Pancreas (tissue), 10 donors: ENCODE measurements at regions not wholly inside any gene's neighbourhood (a gene's known extent, or its start where the extent isn't known, plus 50 kb on each side); places are given as distances from the start of the nearest gene placed in this dataset.

ENCODE experiments used
- ATAC-seq, 4 donors: fragments of 200-7000 bp; cut with Tn5 transposase; one replicate each; pipeline versions ENCODE4 v1.8.0 to v1.9.1; 2020; ENCODE audit warnings: mild to moderate bottlenecking in 4 of 4, moderate library complexity in 4 of 4
- DNase-seq, 6 donors: peaks; one replicate each; pipeline ENCODE4 v3.0.0-alpha.2; 2020
- FAIRE-seq: peaks from 2 replicates; lab custom pipeline; 2012; peaks lifted over from hg19 to GRCh38; lab: Jason Lieb, UNC
- H3K27ac ChIP-seq, 4 donors: fragments of 200-600 bp; sonication (generic); 1 replicate in 3 of 4; 2 replicates in 1 of 4; pipeline versions ENCODE4 v1.5.0 to v1.8.0; 2020
- H3K27me3 ChIP-seq, 4 donors: fragments of 200-600 bp; one replicate each; pipeline ENCODE4 v1.8.0; 2021
- H3K36me3 ChIP-seq, 3 donors: fragments of 200-600 bp; sonication (generic) in 1 of 3; one replicate each; pipeline versions ENCODE4 v1.5.0 to v1.8.0; 2020 to 2021
- H3K4me1 ChIP-seq, 3 donors: fragments of 200-600 bp; one replicate each; pipeline ENCODE4 v1.8.0; 2021
- H3K4me3 ChIP-seq, 4 donors: fragments of 200-600 bp; sonication (generic) in 2 of 4; one replicate each; pipeline versions ENCODE4 v1.5.0 to v1.8.0; 2020 to 2021
- H3K9me3 ChIP-seq, 4 donors: fragments of 200-600 bp; one replicate each; pipeline ENCODE4 v1.8.0; 2021
- WGBS, 2 donors: extraction: QIAGEN DNeasy Blood & Tissue Kit; methylation state at CpG; one replicate each; pipeline ENCODE4 v1.1.7; 2013; 5-methylcytosine and 5-hydroxymethylcytosine counted together
- intact Hi-C, 3 donors: fragments of 100-400 bp; cut with DNase I; formaldehyde crosslinking; loops; one replicate each; pipeline versions ENCODE4 v1.11.1 to v1.14.2; 2022
- TF ChIP-seq, protein P1 (sequence below), 4 donors: fragments of 200-600 bp; sonication (generic) in 3 of 4; IDR thresholded peaks; one replicate each; pipeline versions ENCODE4 v1.5.0 to v1.8.0; 2021; ENCODE audit warnings: antibody characterized with exemption in 4 of 4
- donor health status: healthy with polysubstance abuse.
- donor health status: DM: no; HTN: no; CAD: no; lungs with moderate emphysema.
- donor health status: DM: no; HTN: no; CAD: no.
- donor health status: control.
- donor health status: control.
- donor health status: Bipolar disorder and iron deficiency.
- donor health status: DM: yes; HTN: yes; CAD: no.
- donor health status: DM: no; HTN: no; CAD: no.
- donor health status: DM: no; HTN: no; CAD: no.
- donor health status: DM: yes; HTN: yes; CAD: no.

GRCh38 chr6:112651239-112651638 lies 304.1 kb downstream of the RFPL4B start:
- WGBS, 2 donors = 58 to 64% methylated on average over 4 of the region's 4 CpGs

GRCh38 chr6:112659912-112660311 lies 312.8 kb downstream of the RFPL4B start:
- TF ChIP-seq, protein P1, sequence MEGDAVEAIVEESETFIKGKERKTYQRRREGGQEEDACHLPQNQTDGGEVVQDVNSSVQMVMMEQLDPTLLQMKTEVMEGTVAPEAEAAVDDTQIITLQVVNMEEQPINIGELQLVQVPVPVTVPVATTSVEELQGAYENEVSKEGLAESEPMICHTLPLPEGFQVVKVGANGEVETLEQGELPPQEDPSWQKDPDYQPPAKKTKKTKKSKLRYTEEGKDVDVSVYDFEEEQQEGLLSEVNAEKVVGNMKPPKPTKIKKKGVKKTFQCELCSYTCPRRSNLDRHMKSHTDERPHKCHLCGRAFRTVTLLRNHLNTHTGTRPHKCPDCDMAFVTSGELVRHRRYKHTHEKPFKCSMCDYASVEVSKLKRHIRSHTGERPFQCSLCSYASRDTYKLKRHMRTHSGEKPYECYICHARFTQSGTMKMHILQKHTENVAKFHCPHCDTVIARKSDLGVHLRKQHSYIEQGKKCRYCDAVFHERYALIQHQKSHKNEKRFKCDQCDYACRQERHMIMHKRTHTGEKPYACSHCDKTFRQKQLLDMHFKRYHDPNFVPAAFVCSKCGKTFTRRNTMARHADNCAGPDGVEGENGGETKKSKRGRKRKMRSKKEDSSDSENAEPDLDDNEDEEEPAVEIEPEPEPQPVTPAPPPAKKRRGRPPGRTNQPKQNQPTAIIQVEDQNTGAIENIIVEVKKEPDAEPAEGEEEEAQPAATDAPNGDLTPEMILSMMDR (IDR thresholded peaks at IDR 0.05) = no peak
- FAIRE-seq = no peak
- no peaks in the 10 kb centered on the region for H3K4me1 ChIP-seq
- ATAC-seq = no peak
- intact Hi-C loops = no loop called here
- H3K27ac ChIP-seq = no peak overlapping the region
- no peaks in the 10 kb centered on the region for H3K9me3 ChIP-seq
- DNase-seq = no peak
- no peak overlapping the region for H3K4me3 ChIP-seq
- no peaks in the 10 kb centered on the region for H3K27me3 ChIP-seq
- H3K36me3 ChIP-seq = no peaks in the 10 kb centered on the region

More at GRCh38 chr6:112651239-112651638, 304.1 kb downstream of the RFPL4B start:
- no peaks in the 10 kb centered on the region for H3K36me3 ChIP-seq
- TF ChIP-seq, protein P1 (IDR thresholded peaks at IDR 0.05) = no peak
- H3K4me1 ChIP-seq = no peaks in the 10 kb centered on the region
- no peak for DNase-seq
- intact Hi-C loops = no loop called here
- no peak overlapping the region for H3K4me3 ChIP-seq
- H3K27me3 ChIP-seq = no peaks in the 10 kb centered on the region
- no peak for ATAC-seq
- FAIRE-seq = no peak
- no peak overlapping the region for H3K27ac ChIP-seq
- no peaks in the 10 kb centered on the region for H3K9me3 ChIP-seq

DNA sequence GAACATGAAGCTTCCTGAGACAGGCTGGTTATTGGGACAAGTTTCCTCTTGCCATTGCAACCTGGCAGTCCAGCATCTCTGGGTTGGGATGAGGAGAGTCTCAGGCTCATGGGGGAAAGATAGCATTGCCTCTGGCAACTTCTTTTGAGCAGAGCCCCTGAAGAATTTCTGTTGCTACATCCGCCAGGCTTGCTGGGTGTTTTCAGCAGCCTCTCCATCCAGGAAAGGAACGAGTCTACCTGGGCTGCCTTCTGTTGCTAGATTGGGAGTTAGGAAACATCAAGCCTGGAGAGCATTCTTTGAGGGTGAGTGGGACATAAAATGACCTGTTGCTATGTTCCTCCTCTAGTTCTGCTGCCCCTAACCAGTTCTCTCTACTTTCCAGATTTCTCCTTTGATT lies 313.5 kb downstream of the RFPL4B start:
- Histone ChIP-seq H3K27ac (no peak overlapping the region), H3K27me3 (no peaks in the 10 kb centered on the region), H3K9me3 (no peaks in the 10 kb centered on the region), H3K36me3 (no peaks in the 10 kb centered on the region), H3K4me3 (no peak overlapping the region), H3K4me1 (no peaks in the 10 kb centered on the region)
- DNase-seq (no peak), ATAC-seq (no peak), FAIRE-seq (no peak)
- TF ChIP-seq, protein P1 (IDR thresholded peaks at IDR 0.05) = no peak
- intact Hi-C loops = no loop called here
- 69 to 74% methylated on average over 2 of the region's 2 CpGs for WGBS, 2 donors

DNA sequence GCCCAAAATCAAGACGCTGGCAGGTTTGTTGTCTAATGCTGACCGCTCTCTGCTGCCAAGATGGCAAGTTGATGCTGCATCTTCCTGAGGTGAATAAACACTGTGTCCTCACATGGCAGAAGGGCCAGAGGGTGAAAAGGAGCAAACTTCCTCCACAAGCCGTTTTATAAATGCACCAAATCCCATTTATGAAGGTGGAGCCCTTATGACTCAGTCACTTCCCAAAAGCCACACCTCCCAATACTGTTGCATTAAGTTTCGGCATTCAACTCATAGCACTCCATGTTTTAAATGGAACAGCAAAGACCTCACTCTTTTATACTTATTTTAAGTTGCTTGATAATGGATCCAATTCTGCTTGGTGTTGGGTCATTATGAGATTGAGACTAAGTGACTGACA lies 316.6 kb downstream of the RFPL4B start:
- FAIRE-seq (no peak), DNase-seq (no peak), ATAC-seq (no peak)
- intact Hi-C loops = no loop called here
- WGBS, 2 donors = 76 to 87% methylated on average over 4 of the region's 4 CpGs
- H3K4me3 ChIP-seq = no peak overlapping the region
- H3K36me3 ChIP-seq = no peaks in the 10 kb centered on the region
- H3K4me1 ChIP-seq = no peaks in the 10 kb centered on the region
- H3K27ac ChIP-seq = no peak overlapping the region
- no peaks in the 10 kb centered on the region for H3K9me3 ChIP-seq
- TF ChIP-seq, protein P1 (IDR thresholded peaks at IDR 0.05) = no peak
- H3K27me3 ChIP-seq = no peaks in the 10 kb centered on the region

GRCh38 chr6:112665114-112665513 lies 318.0 kb downstream of the RFPL4B start:
- TF ChIP-seq, protein P1 (IDR thresholded peaks at IDR 0.05) = no peak
- Histone ChIP-seq H3K9me3 (no peaks in the 10 kb centered on the region), H3K36me3 (no peaks in the 10 kb centered on the region), H3K27ac (no peak overlapping the region), H3K4me1 (no peaks in the 10 kb centered on the region), H3K27me3 (no peaks in the 10 kb centered on the region), H3K4me3 (no peak overlapping the region)
- 61 to 69% methylated on average over 2 of the region's 2 CpGs for WGBS, 2 donors
- ATAC-seq = no peak
- no peak for FAIRE-seq
- no peak for DNase-seq
- intact Hi-C loops = no loop called here
